AG20443 (cell line): ENCODE measurements at regions not wholly inside any gene's neighbourhood (a gene's known extent, or its start where the extent isn't known, plus 50 kb on each side); places are given as distances from the start of the nearest gene placed in this dataset.
"Not testable (repeated sequence)": the region's sequence is repeated elsewhere in the genome, so short reads cannot be mapped to it uniquely, and the experiment has no call there.

ENCODE experiments used
- DNase-seq: peaks from one replicate; pipeline ENCODE4 v3.0.0; 2012; ENCODE audit warnings: low spot score, mixed read lengths

- no peak for DNase-seq
These were observed 716.9 kb downstream of the ZBBX start for GRCh38 chr3:166663194-166663593.

DNA sequence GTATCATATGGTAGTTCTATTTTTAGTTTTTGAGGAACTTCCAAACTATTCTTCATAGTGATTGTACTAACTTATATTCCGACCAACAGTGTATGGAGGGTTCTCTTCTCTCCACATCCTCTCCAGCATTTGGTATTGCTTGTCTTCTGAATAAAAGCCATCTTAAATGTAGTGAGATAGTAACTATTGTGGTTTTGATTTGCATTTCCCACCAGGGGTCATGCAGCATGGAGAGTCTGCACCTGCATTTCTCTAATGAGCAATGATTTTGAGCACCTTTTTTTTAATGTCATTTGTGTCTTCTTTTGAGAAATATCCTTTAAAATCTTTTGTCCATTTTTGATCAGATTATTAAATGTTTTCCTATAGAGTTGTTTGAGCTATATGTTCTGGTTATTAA lies 718.5 kb downstream of the ZBBX start:
- no peak for DNase-seq

DNA sequence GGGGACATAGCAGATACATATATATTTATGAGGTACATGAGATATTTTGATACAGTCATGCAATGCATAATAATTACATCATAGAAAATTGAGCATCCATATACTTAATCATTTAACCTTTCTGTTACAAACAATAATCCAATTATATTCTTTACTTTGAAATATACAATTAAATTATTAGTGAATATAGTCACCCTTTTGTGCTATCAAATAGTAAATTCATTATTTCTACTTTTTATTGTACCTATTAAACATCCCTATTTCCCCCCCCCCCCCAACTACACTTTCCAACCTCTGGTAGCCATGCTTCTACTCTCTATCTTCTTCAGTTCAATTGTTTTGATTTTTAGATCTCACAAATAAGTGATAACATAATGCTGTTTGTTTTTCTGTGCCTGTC lies 719.1 kb downstream of the ZBBX start:
- no peak for DNase-seq

GRCh38 chr3:166637984-166638530 lies 742.0 kb downstream of the ZBBX start:
- DNase-seq: no peak

- DNase-seq: no peak
These were observed 745.9 kb downstream of the ZBBX start for GRCh38 chr3:166634091-166634746.

DNA sequence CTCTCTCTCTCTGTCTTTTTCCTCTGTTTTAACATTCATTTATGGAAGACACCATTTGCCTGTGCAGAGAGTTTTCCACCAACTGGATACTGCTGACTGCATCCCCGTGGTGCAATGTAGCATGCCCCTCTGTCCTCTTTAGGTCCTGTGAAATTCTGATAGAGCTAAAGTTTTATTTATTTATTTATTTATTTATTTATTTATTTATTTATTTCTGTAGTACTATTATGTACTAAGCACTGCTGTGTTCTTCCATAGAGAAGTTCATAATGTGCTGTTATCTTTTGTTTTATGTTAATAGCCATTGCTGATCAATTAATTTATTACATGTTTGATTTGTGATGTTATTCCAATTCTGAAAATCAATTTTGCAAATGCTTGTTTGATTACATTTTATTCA lies 749.9 kb downstream of the ZBBX start:
- no peak for DNase-seq

DNA sequence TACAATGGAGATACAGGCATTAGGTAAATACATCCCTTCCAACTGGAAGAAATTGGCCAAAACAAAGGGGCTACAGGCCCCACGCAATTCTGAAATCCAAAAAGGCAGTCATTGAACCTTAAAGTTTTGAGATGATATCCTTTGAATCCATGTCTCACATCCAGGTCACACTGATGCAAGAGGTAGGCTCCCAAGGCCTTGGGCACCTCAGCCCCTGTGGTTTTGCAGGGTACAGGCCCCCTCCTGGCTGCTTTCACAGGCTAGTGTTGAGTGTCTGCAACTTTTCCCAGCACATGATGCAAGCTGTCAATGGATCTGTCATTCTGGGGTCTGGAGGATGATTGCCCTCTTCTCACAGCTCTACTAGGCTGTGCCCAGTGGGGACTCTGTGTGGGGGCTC lies 766.7 kb downstream of the ZBBX start:
- no peak for DNase-seq

DNA sequence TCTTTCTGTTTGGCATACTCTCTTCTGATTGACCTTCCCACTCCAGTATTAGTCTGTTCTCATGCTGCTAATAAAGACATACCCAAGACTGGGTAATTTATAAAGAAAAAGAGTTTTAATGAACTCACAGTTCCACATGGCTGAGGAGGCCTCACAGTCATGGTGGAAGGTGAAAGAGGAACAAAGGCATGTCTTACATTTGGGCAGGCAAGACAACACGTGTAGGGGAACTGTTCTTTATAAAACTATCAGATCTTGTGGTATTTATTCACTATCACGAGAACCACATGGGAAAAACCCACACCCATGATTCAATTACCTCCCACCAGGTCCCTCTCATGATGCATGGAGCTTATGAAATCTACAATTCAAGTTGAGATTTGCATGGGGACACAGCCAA lies 767.3 kb downstream of the ZBBX start:
- DNase-seq: not testable (repeated sequence)

DNA sequence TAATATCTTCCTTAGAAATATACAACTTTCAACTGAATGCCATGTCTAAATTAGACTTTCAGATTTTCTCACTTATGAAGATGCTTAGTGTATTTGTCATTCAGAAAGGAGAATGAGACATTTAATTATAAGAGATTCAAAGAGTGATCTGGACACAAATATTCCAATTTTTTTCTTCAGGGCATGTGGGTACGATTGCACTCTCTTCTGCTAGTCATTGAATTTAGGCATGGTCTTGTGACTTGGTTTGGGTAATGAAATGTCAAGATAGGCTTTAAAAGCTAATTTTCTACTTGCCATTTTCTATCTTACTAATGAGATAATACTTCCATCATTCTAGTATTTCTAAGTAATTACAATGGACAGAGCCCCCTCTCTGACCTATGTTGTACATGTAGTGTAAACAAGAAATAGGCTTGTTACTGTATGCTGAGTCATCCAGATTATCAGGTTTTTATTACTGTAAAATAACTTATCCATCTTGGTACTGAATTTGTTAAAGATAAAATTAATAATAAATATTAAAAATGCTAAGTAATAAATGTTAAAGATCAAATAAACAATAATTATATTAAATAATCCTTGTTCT lies 770.8 kb upstream of the BCHE start:
- no peak for DNase-seq

DNA sequence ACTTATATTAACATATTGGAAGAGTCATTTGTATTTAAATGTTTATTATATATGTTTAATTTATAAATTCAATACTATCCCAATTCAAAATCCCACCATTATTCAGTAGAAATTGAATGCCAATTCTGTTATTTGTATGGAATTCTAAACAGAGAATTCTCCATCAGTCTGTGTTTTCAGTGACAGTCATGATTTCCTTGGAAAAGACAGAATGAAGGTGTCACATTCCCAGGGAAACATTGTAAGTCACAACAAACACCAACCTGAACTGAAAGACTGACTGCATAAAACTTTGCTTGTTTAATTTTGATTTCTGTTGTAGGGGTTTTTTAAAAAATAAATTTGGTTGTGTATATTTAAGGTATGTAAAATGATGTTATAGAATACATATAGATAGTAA lies 769.8 kb upstream of the BCHE start:
- DNase-seq: no peak

- no peak for DNase-seq
These were observed 756.6 kb upstream of the BCHE start for GRCh38 chr3:166593776-166594175.

GRCh38 chr3:166582236-166582635 lies 745.0 kb upstream of the BCHE start:
- no peak for DNase-seq

DNA sequence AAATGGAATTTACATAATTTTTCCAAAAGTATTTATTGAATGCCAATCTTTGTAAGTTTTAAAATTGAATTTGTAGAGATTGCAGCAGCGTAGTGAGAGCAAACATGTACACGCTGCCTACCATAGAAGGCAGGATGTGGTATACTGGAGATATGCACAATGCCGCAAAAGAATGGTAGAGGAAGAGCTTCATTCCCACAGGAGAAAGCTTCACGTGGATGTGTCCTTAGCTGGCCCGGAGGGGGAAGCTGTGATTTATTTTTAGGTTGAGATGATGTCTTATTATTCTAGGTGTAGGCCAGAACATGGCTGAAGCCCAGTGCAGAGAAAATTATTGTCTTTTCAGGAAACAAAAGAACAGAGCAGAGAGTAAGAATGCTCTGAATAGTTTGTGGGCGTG lies 743.3 kb upstream of the BCHE start:
- DNase-seq: no peak

GRCh38 chr3:166575161-166575560 lies 737.9 kb upstream of the BCHE start:
- no peak for DNase-seq

DNA sequence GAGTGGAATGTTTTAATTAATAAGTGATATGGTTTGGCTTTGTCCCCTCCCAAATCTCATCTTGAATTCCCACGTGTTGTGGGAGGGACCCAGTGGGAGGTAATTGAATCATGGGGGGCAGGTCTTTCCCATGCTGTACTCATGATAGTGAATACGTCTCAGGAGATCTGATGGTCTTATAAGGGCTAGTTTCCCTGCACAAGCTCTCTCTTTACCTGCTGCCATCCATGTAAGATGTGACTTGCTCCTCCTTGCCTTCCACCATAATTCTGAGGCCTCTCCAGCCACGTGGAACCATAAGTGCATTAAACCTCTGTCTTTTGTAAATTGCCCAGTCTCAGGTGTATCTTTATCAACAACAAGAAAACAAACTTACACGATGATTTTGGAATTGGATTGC lies 734.5 kb upstream of the BCHE start:
- DNase-seq: not testable (repeated sequence)

GRCh38 chr3:166570102-166570501 lies 732.9 kb upstream of the BCHE start:
- no peak for DNase-seq

- DNase-seq: no peak
These were observed 732.4 kb upstream of the BCHE start for GRCh38 chr3:166569589-166569988.

GRCh38 chr3:166560253-166560652 lies 723.0 kb upstream of the BCHE start:
- DNase-seq: no peak

GRCh38 chr3:166556955-166557354 lies 719.7 kb upstream of the BCHE start:
- no peak for DNase-seq

DNA sequence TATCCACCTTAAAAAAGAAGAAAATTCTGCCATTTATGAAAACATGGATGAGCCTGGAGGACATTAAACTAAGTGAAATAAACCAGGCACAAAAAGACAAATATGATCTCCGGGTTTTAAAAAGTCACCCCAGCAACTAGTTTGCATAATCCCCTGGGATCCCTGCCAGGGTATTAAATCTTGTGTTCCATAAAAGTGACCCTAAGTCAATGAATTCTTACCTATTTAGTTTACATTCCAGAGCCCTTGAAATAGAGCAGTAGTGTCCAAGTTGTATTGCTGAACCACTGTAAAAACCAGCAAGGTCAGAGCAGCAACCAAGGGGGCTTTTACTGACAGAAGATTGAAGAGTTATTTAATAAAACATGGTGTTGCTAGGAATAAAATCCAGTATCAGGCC lies 716.8 kb upstream of the BCHE start:
- DNase-seq: no peak

DNA sequence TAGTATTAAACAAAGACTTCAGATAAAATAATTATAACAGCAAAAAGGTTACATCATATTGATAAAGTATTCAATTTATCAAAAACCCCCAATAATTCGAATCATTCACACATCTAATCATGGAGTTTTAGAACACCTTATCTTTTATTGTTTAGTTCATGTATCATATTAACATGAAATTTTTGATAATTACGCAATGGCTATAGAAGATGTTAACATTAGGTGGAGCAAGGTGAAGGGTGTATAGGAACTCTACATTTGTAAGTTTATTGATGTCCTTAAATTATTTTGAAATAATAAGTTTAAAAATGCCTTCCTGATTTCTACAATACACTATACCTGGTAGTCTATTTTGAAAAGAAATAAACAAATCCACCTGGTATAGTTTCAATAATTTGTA lies 696.5 kb upstream of the BCHE start:
- no peak for DNase-seq

- DNase-seq: no peak
These were observed 694.5 kb upstream of the BCHE start for GRCh38 chr3:166531730-166532129.

DNA sequence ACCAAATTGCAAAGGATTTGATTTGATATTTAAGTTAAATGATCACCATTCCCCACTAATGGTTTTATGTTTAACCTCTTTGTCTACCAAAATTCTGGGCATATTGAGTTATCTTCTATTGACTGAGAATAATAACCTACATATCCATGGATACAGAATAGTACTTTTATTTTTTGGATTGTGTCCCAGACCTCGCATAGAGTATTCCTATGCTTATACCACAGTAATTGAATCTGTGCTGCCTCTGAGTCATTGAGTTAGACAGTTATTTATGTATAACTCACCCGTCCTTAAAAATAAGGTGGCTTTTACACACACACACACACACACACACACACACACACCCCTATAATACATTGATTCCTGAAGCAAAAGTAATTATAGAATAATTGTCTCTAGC lies 690.1 kb upstream of the BCHE start:
- DNase-seq: no peak

DNA sequence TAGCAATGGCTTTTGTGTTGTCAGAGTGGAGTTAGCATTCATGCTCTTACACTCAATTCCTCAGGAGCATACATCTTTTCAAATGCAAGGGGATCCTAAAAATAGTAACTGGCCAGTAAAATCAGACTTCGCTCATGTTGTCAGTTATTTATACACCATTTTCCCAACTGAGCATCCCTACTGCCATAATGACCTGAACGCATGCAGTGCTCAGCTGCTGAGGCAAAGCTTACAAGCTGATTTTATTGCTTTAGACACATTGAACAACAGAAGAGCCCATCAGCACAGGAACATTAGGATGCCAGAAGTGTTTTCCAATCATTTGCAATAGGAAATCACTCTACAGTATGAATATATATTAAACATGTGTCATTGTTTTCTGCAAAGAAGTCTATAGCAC lies 689.7 kb upstream of the BCHE start:
- no peak for DNase-seq
